AG08396 (cell line): ENCODE measurements at regions not wholly inside any gene's neighbourhood (a gene's known extent, or its start where the extent isn't known, plus 50 kb on each side); places are given as distances from the start of the nearest gene placed in this dataset.

Experiments
- DNase-seq: peaks from one replicate; pipeline ENCODE4 v3.0.0; 2012; ENCODE audit warnings: low spot score, mixed read lengths

DNA sequence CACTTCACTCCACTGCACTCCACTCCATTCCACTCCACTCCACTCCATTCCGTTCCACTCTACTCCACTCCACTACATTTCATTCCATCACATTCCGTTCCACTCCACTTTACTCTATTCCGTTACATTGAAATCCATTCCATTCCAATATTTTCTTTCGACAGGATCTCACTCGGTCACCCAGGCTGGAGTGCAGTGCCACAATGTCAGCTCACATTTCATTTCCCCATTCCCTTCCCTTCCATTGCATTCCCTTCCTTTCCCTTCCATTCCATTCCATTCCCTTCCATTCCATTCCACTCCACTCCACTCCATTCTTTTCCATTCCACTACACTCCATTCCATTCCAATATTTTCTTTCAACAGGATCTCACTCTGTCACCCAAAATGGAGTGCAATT, 1407.6 kb upstream of the USP9Y start:
- DNase-seq = no peak

- DNase-seq = peak; percentile 15
These were observed 1366.9 kb upstream of the USP9Y start for GRCh38 chrY:11334151-11334550.
